SH-SY5Y (cell line): ENCODE measurements at regions not wholly inside any gene's neighbourhood (a gene's known extent, or its start where the extent isn't known, plus 50 kb on each side); places are given as distances from the start of the nearest gene placed in this dataset.

Experiments used
- GATA2 ChIP-seq: IDR thresholded peaks from 2 replicates; pipeline ENCODE4 v1.6.1; 2011; ENCODE audit warnings: mild to moderate bottlenecking, low read depth, low read length
- GATA3 ChIP-seq: IDR thresholded peaks from 2 replicates; pipeline ENCODE4 v1.6.1; 2011; ENCODE audit warnings: low read depth, mild to moderate bottlenecking, low read length, moderate library complexity

- TF ChIP-seq GATA2, result no peak
- TF ChIP-seq GATA3, result no peak
Observed at GRCh38 chr6:140713495-140713894, 1339.0 kb upstream of the CITED2 start.
